GM13976 (cell line): ENCODE measurements at regions not wholly inside any gene's neighbourhood (a gene's known extent, or its start where the extent isn't known, plus 50 kb on each side); places are given as distances from the start of the nearest gene placed in this dataset.

Experiments used
- DNase-seq: peaks from one replicate; pipeline ENCODE4 v3.0.0; 2012; ENCODE audit warnings: low spot score
- in situ Hi-C: fragments of 300-500 bp; cut with MboI; formaldehyde crosslinking; loops from one replicate; pipeline ENCODE4 v1.12.0; 2022; ENCODE audit warnings: low sequenced_read_pairs, mixed read lengths, inconsistent platforms; ENCODE audit not compliant: unreplicated experiment
- TF ChIP-seq, protein P1 (sequence below): IDR thresholded peaks from 2 replicates; pipeline ENCODE4 v1.5.1; 2012; ENCODE audit warnings: borderline replicate concordance, mild to moderate bottlenecking; ENCODE audit not compliant: insufficient read depth; ENCODE audit errors: extremely low read depth, missing control alignments, control extremely low read depth

DNA sequence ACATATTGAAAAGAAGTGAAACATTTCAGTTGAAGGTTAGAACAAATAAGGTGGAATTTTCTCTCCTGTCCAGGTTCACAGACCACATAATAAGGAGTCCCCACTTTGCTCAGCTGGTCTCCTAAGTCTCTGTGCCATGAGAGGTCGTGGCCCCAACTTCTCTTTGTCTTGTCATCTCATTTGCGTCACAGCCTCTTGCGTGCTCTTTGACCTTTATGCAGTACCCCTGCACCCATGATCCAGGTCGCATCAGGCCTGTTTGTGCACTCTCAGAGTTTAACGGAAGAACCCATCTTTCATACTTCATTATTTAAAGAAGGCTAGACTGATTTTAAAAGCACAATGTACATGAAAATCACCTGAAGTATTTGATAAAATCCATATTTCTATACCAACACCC, 110.4 kb upstream of the BMP2 start:
- TF ChIP-seq, protein P1, sequence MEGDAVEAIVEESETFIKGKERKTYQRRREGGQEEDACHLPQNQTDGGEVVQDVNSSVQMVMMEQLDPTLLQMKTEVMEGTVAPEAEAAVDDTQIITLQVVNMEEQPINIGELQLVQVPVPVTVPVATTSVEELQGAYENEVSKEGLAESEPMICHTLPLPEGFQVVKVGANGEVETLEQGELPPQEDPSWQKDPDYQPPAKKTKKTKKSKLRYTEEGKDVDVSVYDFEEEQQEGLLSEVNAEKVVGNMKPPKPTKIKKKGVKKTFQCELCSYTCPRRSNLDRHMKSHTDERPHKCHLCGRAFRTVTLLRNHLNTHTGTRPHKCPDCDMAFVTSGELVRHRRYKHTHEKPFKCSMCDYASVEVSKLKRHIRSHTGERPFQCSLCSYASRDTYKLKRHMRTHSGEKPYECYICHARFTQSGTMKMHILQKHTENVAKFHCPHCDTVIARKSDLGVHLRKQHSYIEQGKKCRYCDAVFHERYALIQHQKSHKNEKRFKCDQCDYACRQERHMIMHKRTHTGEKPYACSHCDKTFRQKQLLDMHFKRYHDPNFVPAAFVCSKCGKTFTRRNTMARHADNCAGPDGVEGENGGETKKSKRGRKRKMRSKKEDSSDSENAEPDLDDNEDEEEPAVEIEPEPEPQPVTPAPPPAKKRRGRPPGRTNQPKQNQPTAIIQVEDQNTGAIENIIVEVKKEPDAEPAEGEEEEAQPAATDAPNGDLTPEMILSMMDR: no peak
- in situ Hi-C loops: no loop called here
- no peak for DNase-seq

DNA sequence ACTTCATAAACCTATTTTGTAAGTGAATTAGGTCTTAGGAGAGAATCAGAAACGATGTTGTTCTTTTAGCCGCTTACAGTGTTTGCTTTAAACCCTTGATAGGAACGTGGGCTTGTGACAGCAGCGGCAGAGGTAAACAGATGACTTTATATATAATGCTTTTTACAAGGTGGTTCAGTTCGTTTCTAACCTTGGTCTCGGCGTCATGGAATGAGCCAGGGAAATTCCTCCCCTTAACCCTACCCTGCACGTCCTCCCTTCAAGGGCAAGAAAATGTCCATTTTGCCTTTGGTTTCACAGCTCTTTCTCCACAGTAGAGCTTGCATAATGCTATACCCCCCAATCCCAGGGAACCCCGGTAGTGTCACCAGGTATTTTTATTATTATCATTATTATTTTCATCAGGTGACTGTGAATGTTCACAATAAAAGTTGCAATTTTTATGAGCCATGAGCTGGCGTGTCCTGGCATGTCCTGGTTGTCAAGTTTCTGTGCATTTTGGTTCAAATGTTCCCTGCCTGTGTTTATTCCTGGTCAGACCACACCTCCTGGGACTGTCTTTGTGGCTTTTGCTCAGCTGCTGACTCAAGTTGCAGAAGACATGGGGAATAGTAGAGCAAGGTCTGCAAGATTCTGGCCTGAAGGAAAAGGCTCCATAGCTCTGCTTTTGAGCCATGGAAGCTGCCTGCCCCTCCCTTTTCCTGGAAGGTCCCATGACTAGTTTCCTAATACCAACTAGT, 112.8 kb upstream of the BMP2 start:
- TF ChIP-seq, protein P1: no peak
- in situ Hi-C loops: no loop called here
- DNase-seq: no peak

- no peak for DNase-seq
- TF ChIP-seq, protein P1: no peak
- in situ Hi-C loops: no loop called here
Observed at GRCh38 chr20:6651561-6651960, 115.9 kb upstream of the BMP2 start.

- DNase-seq: no peak
- TF ChIP-seq, protein P1: no peak
- in situ Hi-C loops: no loop called here
Observed at GRCh38 chr20:6651016-6651415, 116.5 kb upstream of the BMP2 start.

- DNase-seq: no peak
- TF ChIP-seq, protein P1: no peak
- in situ Hi-C loops: no loop called here
Observed at GRCh38 chr20:6646021-6646636, 121.4 kb upstream of the BMP2 start.

DNA sequence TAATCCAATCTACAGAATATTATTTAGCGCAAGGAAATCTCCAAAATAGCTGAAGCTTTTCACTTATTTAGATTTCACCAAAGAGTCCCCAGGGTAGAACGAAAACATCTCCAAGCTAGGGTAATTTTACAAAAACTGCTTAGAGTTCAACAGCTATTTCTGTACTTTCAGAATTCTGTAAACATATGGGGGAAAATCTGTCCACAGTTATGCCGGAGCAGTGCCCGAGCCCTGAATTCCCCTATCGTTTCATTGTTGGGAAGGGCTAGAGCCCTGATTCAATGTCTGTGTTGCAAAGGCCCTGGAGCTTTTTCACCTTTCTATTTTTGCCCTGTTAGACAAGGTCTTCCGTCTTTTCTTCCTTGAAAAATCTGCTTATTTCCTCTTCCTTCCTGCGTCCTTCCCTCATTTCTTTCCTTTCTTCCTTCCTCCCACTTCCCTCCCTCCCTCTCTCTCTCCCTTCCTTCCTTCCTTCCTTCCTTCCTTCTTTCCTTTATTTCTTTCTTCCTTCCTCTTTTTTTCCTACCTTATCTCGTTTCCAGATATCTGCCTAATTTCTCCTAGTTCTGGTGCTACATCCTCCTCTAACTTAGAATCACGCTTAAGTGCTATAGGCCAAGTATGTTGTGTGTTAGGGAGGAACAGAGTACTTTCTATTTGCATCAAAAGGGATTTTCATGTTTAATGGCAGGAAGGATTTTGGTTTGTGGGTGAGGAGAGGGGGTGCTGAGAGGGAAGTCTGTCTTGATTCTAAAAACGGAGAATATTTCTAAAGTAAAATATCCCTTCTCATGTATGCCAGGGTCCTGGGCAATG, 122.5 kb upstream of the BMP2 start:
- DNase-seq: no peak
- in situ Hi-C loops: no loop called here
- TF ChIP-seq, protein P1: no peak
